Right cardiac atrium (tissue), 5 donors: ENCODE measurements at regions not wholly inside any gene's neighbourhood (a gene's known extent, or its start where the extent isn't known, plus 50 kb on each side); places are given as distances from the start of the nearest gene placed in this dataset.

Experiments
- ATAC-seq, 2 donors: fragments of 200-7000 bp; cut with Tn5 transposase; one replicate each; pipeline versions ENCODE4 v1.8.0 to v1.9.1; 2020; ENCODE audit warnings: moderate library complexity in 2 of 2, mild to moderate bottlenecking in 1 of 2
- DNase-seq, 3 donors: peaks; one replicate each; pipeline ENCODE4 v3.0.0-alpha.2; 2020
- H3K27ac ChIP-seq: one replicate; pipeline ENCODE4 v1.5.1; 2013; ENCODE audit warnings: mild to moderate bottlenecking, low read length, control low read depth, moderate library complexity
- H3K27me3 ChIP-seq: one replicate; pipeline ENCODE4 v1.6.1; 2013; ENCODE audit not compliant: control insufficient read depth, insufficient read depth
- H3K4me1 ChIP-seq: one replicate; pipeline ENCODE4 v1.6.1; 2013; ENCODE audit warnings: low read length; ENCODE audit not compliant: control insufficient read depth, insufficient read depth
- H3K4me3 ChIP-seq: one replicate; pipeline ENCODE4 v1.5.1; 2013; ENCODE audit warnings: low read length, control low read depth
- H3K9me3 ChIP-seq: one replicate; pipeline ENCODE4 v1.6.1; 2013; ENCODE audit warnings: low read length; ENCODE audit not compliant: control insufficient read depth
- WGBS: extraction: QIAGEN DNeasy Blood & Tissue Kit; methylation state at CpG from one replicate; pipeline ENCODE4 v1.1.7; 2013; 5-methylcytosine and 5-hydroxymethylcytosine counted together
- intact Hi-C, 4 donors: fragments of 100-400 bp; cut with DNase I; formaldehyde crosslinking; loops; one replicate each; pipeline versions ENCODE4 v1.11.0 to v1.14.0; 2022 to 2023
- donor health status: healthy with polysubstance abuse.
- donor health status: DM: no; HTN: yes; CAD: no.
- donor health status: DM: no; HTN: no; CAD: no.
- donor health status: DM: no; HTN: yes; CAD: no; lungs with severe emphysema.
- donor health status: DM: yes; HTN: yes; CAD: no.

GRCh38 chrY:7768901-7769300 lies 857.3 kb upstream of the AMELY start:
- no peak for DNase-seq
- H3K27me3 ChIP-seq, result no peaks in the 10 kb centered on the region

GRCh38 chrY:7753711-7754110 lies 842.2 kb upstream of the AMELY start:
- Histone ChIP-seq H3K27ac (no peak overlapping the region), H3K27me3 (no peaks in the 10 kb centered on the region), H3K9me3 (no peaks in the 10 kb centered on the region), H3K4me1 (no peaks in the 10 kb centered on the region), H3K4me3 (no peak overlapping the region)
- intact Hi-C loops, result no loop called here
- whole genome bisulfite sequencing, result 84% methylated on average over 2 of the region's 2 CpGs
- DNase-seq, result no peak
- no peak for ATAC-seq

More at GRCh38 chrY:7768901-7769300, 857.3 kb upstream of the AMELY start:
- 45% methylated on average over 1 of the region's 1 CpG for WGBS
- no peak overlapping the region for H3K4me3 ChIP-seq
- H3K4me1 ChIP-seq, result no peaks in the 10 kb centered on the region
- intact Hi-C loops, result no loop called here
- no peak for ATAC-seq
- H3K9me3 ChIP-seq, result no peaks in the 10 kb centered on the region
- H3K27ac ChIP-seq, result no peak overlapping the region

- no peaks in the 10 kb centered on the region for H3K9me3 ChIP-seq
- intact Hi-C loops, result no loop called here
- no peaks in the 10 kb centered on the region for H3K27me3 ChIP-seq
- H3K27ac ChIP-seq, result no peak overlapping the region
- 85% methylated on average over 4 of the region's 4 CpGs for WGBS
- no peaks in the 10 kb centered on the region for H3K4me1 ChIP-seq
- ATAC-seq (no peak), DNase-seq (no peak)
- no peak overlapping the region for H3K4me3 ChIP-seq
Observed at GRCh38 chrY:7746781-7747180, 835.2 kb upstream of the AMELY start.

GRCh38 chrY:7745581-7745901 lies 834.0 kb upstream of the AMELY start:
- H3K9me3 ChIP-seq, result no peaks in the 10 kb centered on the region
- DNase-seq (no peak), ATAC-seq (no peak)
- WGBS, result 82% methylated on average over 1 of the region's 1 CpG
- no peak overlapping the region for H3K4me3 ChIP-seq
- intact Hi-C loops, result no loop called here
- no peak overlapping the region for H3K27ac ChIP-seq
- no peaks in the 10 kb centered on the region for H3K4me1 ChIP-seq
- H3K27me3 ChIP-seq, result no peaks in the 10 kb centered on the region

GRCh38 chrY:7744691-7745580 lies 833.4 kb upstream of the AMELY start:
- DNase-seq (no peak), ATAC-seq (no peak)
- H3K4me3 ChIP-seq, result no peak overlapping the region
- H3K27me3 ChIP-seq, result no peaks in the 10 kb centered on the region
- H3K4me1 ChIP-seq, result no peaks in the 10 kb centered on the region
- 39% methylated on average over 2 of the region's 2 CpGs for WGBS
- H3K9me3 ChIP-seq, result no peaks in the 10 kb centered on the region
- intact Hi-C loops, result no loop called here
- H3K27ac ChIP-seq, result no peak overlapping the region

- Histone ChIP-seq H3K27me3 (no peaks in the 10 kb centered on the region), H3K9me3 (no peaks in the 10 kb centered on the region), H3K4me3 (no peak overlapping the region), H3K27ac (no peak overlapping the region), H3K4me1 (no peaks in the 10 kb centered on the region)
- intact Hi-C loops, result no loop called here
- DNase-seq (no peak), ATAC-seq (no peak)
- WGBS, result 86% methylated on average over 1 of the region's 1 CpG
Observed at GRCh38 chrY:7736847-7737365, 825.4 kb upstream of the AMELY start.

- ATAC-seq, result no peak
- 79% methylated on average over 1 of the region's 1 CpG for WGBS
- Histone ChIP-seq H3K4me1 (no peaks in the 10 kb centered on the region), H3K27me3 (no peaks in the 10 kb centered on the region), H3K27ac (no peak overlapping the region), H3K4me3 (no peak overlapping the region), H3K9me3 (no peaks in the 10 kb centered on the region)
- no peak for DNase-seq
- intact Hi-C loops, result no loop called here
Observed at GRCh38 chrY:7731651-7732050, 820.1 kb upstream of the AMELY start.

- intact Hi-C loops, result no loop called here
- Histone ChIP-seq H3K4me3 (no peak overlapping the region), H3K4me1 (no peaks in the 10 kb centered on the region), H3K27ac (no peak overlapping the region), H3K27me3 (no peaks in the 10 kb centered on the region), H3K9me3 (no peaks in the 10 kb centered on the region)
- ATAC-seq, result no peak
- no peak for DNase-seq
- WGBS, result 98% methylated on average over 2 of the region's 2 CpGs
Observed at GRCh38 chrY:7730664-7731063, 819.1 kb upstream of the AMELY start.

- H3K4me3 ChIP-seq, result no peak overlapping the region
- no peaks in the 10 kb centered on the region for H3K27me3 ChIP-seq
- ATAC-seq (no peak), DNase-seq (no peak)
- no peak overlapping the region for H3K27ac ChIP-seq
- 70% methylated on average over 2 of the region's 2 CpGs for WGBS
- no peaks in the 10 kb centered on the region for H3K9me3 ChIP-seq
- H3K4me1 ChIP-seq, result no peaks in the 10 kb centered on the region
- intact Hi-C loops, result no loop called here
Observed at GRCh38 chrY:7730071-7730470, 818.5 kb upstream of the AMELY start.

- H3K27ac ChIP-seq, result no peak overlapping the region
- H3K4me1 ChIP-seq, result no peaks in the 10 kb centered on the region
- no peak for ATAC-seq
- no peaks in the 10 kb centered on the region for H3K27me3 ChIP-seq
- H3K4me3 ChIP-seq, result no peak overlapping the region
- intact Hi-C loops, result no loop called here
- 64% methylated on average over 8 of the region's 8 CpGs for WGBS
- no peaks in the 10 kb centered on the region for H3K9me3 ChIP-seq
- DNase-seq, result no peak
Observed at GRCh38 chrY:7729318-7730011, 817.9 kb upstream of the AMELY start.

- WGBS, result 83% methylated on average over 2 of the region's 2 CpGs
- Histone ChIP-seq H3K9me3 (no peaks in the 10 kb centered on the region), H3K27me3 (no peaks in the 10 kb centered on the region), H3K27ac (no peak overlapping the region), H3K4me3 (no peak overlapping the region), H3K4me1 (no peaks in the 10 kb centered on the region)
- intact Hi-C loops, result no loop called here
- ATAC-seq (no peak), DNase-seq (peak in 1 of 3 donors; percentile 36)
Observed at GRCh38 chrY:7728935-7729317, 817.4 kb upstream of the AMELY start.
